Cerebellar cortex (tissue), 1 donor: ENCODE measurements at regions not wholly inside any gene's neighbourhood (a gene's known extent, or its start where the extent isn't known, plus 50 kb on each side); places are given as distances from the start of the nearest gene placed in this dataset.

Experiments used
- DNase-seq: peaks from one replicate; pipeline ENCODE4 v3.0.0-alpha.2; 2015; ENCODE audit warnings: low spot score

- no peak for DNase-seq
Observed at GRCh38 chr5:77948476-77948875, 172.3 kb upstream of the TBCA start.

- DNase-seq = no peak
Observed at GRCh38 chr5:77947041-77947428, 170.9 kb upstream of the TBCA start.

- no peak for DNase-seq
Observed at GRCh38 chr5:77946381-77947040, 170.4 kb upstream of the TBCA start.

DNA sequence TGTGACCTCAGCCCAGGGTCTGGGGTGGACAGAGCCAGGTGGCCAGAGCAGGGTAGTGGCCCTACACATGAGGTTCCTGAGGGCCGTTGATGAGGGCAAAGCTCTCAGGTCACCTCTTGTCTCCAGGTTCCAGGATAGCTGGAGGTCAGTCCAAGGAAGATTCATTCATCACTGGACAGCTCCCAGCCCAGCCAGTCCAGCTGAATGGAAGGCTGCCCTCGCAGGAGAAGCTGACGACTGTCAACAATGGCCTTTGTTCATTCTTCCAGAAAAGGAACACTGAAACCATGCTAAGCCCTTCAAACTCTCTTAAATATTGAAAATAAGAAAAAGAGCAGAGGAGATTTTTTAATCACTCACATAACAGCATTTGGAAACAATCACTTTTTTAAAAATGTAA, 169.7 kb upstream of the TBCA start:
- DNase-seq = no peak

DNA sequence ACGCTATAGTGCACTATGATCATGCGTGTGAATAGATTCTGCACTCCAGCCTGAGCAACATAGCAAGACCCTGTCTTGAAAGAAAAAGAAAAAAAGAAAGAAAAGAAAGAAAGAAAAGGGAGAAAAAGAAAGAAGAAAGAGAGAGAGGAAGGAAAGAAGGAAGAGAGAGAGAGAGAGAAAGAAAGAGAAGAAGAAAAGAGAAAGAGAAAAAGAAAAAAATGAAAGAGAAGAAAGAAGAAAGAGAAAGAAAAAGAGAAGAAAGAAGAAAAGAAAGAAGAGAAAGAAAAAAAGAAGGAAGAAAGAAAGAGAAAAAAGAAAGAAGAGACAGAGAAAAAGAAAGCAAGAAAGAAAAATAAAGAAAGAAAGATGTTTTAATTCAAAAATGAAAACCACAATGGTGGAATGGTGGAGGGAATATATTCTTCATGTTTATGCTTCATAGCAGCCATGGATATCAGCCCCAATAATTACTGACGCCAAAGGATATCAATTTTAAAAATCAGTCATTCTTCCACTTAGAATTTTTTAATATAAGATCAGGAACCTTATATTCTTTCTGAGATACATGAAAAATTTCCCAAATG, 168.7 kb upstream of the TBCA start:
- DNase-seq = no peak

DNA sequence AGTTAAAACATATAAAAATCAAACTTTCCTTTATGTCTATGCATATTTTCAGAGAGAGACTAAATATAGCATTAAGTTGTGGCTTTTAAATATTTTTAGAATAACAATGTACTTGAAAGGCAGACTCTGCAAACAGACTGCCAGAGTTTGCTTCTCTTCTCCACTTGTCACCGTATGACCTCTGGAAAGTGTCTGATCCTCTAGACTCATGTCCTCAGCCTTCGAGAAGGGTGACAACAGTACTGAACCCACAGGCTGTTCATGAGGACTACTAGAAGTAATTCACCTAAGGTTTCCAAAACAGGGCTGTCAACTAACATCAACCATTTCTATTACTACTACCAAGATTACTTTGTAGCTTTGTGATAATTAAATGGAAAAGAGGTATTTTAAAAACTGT, 167.7 kb upstream of the TBCA start:
- no peak for DNase-seq

DNA sequence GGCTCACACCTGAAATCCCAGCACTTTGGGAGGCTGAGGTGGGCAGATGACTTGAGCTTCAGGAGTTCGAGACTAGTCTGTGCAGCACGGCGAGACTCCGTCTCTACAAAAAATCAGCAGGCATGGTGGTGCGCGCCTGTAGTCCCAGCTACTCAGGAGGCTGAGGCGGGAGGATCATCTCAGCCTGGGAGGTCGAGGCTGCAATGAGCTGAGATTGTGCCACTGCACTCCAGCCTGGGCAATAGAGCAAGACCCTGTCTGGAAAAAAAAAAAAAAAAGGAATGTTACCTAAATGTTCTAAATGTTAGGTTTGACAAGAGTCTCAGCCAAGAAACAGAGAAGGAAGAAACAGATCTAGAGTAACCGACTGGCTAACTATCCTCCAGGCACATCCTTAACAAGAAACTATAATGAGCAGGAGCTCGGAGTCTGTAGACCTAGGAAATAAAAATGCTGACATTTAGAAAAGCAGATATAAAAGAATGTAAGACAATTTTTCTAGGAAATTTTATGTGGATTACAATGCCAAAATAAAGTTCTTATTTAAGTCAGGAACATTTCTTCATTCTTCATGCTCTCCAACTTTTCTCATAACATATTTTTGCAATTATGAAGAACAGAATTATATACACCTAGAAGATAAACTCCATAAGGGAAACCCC, 166.6 kb upstream of the TBCA start:
- no peak for DNase-seq

DNA sequence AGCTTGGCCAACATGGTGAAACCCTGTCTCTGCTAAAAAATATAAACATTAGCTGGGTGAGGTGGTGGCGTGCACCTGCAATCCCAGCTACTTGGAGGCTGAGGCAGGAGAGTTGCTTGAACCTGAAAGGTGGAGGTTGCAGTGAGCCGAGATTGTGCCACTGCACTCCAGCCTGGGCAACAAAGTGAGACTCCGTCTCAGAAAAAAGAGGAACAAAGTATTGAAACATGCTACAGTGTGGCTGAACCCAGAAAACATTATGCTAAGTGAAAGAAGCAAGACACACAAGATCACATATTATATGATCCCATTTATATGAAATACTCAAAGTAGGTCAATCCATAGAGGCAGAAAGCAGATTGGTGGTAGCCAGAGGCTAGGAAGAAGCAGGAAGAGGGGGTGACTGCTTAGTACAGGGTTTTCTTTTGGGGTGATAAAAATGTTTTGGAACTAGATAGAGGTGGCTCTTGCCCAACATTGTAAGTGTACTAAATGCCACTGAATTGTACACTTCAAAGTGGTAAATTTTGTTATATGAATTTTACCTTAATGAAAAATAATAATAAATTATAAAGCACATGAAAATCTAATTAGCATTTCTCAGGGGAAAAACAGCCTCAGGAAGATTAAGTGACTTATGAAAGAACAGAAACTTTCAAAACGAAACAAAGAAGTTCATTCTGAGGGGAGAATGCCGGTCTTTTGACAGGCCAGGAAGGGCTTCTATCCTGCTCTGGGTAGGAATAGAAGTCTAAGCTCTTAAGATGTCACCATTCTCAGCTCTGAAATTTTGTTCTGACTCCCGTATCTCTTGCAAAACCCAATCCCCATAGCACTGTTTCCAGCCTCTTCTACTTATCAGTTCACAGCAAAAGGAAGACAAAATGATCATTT, 161.1 kb upstream of the TBCA start:
- DNase-seq = no peak

DNA sequence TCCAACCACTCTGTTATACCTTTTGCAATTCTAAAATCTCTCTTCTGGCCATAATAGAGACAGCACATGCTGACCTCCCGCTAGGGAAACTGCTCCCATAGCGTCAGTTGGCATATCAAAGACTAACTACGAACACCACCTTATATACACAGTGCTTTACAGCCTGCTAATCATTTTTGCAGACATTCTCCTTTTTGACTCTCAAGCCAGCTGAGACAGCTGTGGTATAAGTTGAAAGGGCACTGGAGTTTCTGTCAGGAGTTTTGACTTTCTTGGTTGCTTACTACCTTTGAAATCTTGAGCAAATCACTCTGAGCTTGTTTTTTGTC, 160.2 kb upstream of the TBCA start:
- no peak for DNase-seq

- no peak for DNase-seq
Observed at GRCh38 chr5:77935506-77936364, 159.6 kb upstream of the TBCA start.

DNA sequence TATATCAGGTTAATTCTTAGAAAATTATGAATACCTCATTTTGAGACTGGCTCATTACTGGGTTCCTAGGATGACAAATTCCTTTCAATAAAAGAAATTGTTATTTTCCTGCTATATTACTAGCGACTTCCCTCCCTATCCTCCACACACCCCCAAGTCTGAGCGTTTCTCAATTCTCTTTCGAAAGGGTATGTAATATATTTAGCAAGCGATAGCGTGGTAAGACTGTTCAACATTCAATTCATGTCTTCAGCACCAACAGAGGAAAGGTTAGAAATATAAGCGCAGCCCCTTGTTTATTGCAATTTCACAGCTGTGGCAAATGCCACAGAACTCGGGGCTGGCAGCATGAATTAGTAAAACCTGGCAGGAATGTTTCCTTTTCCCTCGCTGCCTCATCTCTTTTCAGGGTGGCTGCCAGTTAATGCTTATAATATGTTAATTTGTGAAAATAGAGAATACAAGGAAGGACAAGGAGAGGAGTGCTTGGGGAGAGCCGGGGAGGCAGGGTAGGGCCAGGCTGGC, 152.7 kb upstream of the TBCA start:
- DNase-seq = no peak

DNA sequence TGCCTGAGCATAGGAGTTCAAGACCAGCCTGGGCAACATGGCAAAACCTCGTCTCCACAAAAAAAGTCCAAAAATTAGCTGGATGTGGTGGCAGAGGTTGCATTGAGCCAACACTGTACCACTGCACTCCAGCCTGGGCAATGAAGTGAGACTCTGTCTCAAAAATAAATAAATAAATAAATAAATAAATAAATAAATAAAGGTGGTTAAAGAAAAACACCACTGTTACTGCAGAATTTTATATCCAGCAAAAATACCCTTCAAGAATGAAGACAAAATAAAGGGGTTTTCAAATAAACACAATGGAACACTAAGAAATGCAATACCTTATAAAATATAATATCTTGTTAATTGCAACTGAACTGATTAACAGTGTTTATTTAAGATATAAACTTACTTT, 150.2 kb upstream of the TBCA start:
- no peak for DNase-seq

DNA sequence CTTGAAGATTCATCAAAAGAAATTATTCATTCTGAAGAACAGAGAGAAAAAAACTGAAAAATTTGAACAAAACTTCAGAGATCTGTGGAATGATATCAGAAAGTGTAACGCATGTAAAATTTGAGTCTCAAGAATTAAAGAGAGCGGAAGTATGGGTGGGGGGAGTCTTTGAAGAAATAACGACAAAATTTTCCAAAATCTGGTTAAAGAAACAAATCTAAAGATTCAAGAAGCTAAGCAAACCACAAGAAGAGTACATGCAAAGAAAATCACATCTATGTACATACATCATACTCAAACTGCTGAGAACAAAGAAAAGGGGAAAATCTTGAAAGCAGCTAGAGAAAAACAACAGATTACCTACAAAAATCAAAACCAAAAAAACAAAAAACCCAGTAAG, 149.4 kb upstream of the TBCA start:
- DNase-seq = no peak

GRCh38 chr5:77924081-77924480, 147.9 kb upstream of the TBCA start:
- DNase-seq = no peak

DNA sequence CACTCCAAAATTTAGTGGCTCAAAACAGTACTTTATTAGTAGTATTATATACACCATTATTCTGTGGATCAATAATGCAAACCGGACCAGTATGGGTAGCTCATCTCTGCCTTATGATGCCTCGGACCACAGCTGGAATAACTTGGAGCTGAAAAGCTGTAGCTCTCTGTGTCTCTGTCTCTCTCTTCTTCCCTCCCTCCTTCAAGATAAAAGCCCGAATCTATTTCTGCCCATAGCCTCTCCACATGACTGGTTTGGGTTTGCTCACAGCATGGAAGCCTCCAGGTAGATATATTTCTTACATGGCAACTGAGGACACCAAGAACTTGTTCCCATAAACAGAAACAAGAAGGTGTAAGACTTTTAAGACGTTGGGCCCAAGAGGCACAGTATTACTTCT, 147.5 kb upstream of the TBCA start:
- DNase-seq = no peak

- DNase-seq = no peak
Observed at GRCh38 chr5:77921094-77921768, 145.1 kb upstream of the TBCA start.

GRCh38 chr5:77920359-77921058, 144.4 kb upstream of the TBCA start:
- DNase-seq = no peak

GRCh38 chr5:77915346-77915745, 139.2 kb upstream of the TBCA start:
- DNase-seq = no peak

GRCh38 chr5:77912721-77913120, 136.6 kb upstream of the TBCA start:
- DNase-seq = no peak

DNA sequence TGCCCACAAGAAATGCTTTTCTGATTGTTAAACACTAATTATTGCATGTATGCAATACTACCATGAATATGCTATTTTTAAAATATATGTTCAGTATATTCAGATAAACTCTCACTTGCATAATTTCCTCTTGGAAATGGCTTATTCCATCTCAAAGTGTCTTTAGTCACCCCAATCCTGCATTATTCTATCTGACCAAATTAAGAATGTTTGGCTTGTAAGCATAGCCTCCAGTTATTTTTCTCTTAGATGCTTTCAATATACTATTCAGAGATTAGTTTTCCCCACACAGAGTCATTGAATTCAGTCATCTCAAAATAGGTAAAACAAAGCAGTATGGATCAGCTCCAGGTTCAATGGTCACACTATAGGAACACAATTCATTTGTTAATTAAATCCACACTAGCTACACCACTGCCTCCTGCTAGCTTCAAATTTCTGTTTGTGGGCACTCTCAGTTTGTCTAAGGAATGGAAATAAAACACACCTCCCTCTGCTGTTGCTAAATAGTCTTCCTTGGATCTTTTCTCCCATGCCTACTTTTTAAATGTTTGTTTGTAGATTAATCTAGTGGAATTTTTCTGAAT, 134.6 kb upstream of the TBCA start:
- no peak for DNase-seq
